ENCODE measurements at regions not wholly inside any gene's neighbourhood (a gene's known extent, or its start where the extent isn't known, plus 50 kb on each side); places are given as distances from the start of the nearest gene placed in this dataset.

GRCh38 chr13:111886217-111886945, 180.6 kb upstream of the SOX1 start:
- TF ChIP-seq POLR2A (IDR thresholded peaks at IDR 0.05): no peak
- TF ChIP-seq, protein P1, sequence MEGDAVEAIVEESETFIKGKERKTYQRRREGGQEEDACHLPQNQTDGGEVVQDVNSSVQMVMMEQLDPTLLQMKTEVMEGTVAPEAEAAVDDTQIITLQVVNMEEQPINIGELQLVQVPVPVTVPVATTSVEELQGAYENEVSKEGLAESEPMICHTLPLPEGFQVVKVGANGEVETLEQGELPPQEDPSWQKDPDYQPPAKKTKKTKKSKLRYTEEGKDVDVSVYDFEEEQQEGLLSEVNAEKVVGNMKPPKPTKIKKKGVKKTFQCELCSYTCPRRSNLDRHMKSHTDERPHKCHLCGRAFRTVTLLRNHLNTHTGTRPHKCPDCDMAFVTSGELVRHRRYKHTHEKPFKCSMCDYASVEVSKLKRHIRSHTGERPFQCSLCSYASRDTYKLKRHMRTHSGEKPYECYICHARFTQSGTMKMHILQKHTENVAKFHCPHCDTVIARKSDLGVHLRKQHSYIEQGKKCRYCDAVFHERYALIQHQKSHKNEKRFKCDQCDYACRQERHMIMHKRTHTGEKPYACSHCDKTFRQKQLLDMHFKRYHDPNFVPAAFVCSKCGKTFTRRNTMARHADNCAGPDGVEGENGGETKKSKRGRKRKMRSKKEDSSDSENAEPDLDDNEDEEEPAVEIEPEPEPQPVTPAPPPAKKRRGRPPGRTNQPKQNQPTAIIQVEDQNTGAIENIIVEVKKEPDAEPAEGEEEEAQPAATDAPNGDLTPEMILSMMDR (IDR thresholded peaks at IDR 0.05): no peak
- TF ChIP-seq POLR2AphosphoS5 (IDR thresholded peaks at IDR 0.05): no peak
- TF ChIP-seq EP300 (IDR thresholded peaks at IDR 0.05): no peak
- DNase-seq (no peak), ATAC-seq (ENCODE audit: low FRiP score in 2 of 2) (no peak)
- H3K9me3 ChIP-seq: no peaks in the 10 kb centered on the region
- no peaks in the 10 kb centered on the region for H3K36me3 ChIP-seq
- 67 to 80% methylated on average over 7 of the region's 7 CpGs for WGBS, 2 donors
- H3K27ac ChIP-seq: no peak overlapping the region
- no peaks in the 10 kb centered on the region for H3K27me3 ChIP-seq
- H3K4me3 ChIP-seq: no peak overlapping the region
- H3K4me1 ChIP-seq: no peaks in the 10 kb centered on the region

GRCh38 chr13:111893071-111893606, 173.8 kb upstream of the SOX1 start:
- peaks cover 0 to 6% (median 0%) of the 10 kb centered on the region in 4 donors for H3K4me1 ChIP-seq
- H3K36me3 ChIP-seq: no peaks in the 10 kb centered on the region
- ATAC-seq (ENCODE audit: low FRiP score in 2 of 2): no peak
- H3K27ac ChIP-seq: no peak overlapping the region
- peak overlapping the region in 1 of 4 donors; percentile 9 for H3K4me3 ChIP-seq
- H3K9me3 ChIP-seq: no peaks in the 10 kb centered on the region
- TF ChIP-seq, protein P1 (IDR thresholded peaks at IDR 0.05): no peak
- TF ChIP-seq EP300 (IDR thresholded peaks at IDR 0.05) (no peak), POLR2A (IDR thresholded peaks at IDR 0.05) (no peak), POLR2AphosphoS5 (IDR thresholded peaks at IDR 0.05) (no peak)
- WGBS, 2 donors: 3 to 4% methylated on average over 25 to 39 of the region's 39 CpGs
- H3K27me3 ChIP-seq: peaks cover 0 to 14% (median 6%) of the 10 kb centered on the region in 4 donors
- peak in 1 of 2 donors; percentile 59 for DNase-seq

DNA sequence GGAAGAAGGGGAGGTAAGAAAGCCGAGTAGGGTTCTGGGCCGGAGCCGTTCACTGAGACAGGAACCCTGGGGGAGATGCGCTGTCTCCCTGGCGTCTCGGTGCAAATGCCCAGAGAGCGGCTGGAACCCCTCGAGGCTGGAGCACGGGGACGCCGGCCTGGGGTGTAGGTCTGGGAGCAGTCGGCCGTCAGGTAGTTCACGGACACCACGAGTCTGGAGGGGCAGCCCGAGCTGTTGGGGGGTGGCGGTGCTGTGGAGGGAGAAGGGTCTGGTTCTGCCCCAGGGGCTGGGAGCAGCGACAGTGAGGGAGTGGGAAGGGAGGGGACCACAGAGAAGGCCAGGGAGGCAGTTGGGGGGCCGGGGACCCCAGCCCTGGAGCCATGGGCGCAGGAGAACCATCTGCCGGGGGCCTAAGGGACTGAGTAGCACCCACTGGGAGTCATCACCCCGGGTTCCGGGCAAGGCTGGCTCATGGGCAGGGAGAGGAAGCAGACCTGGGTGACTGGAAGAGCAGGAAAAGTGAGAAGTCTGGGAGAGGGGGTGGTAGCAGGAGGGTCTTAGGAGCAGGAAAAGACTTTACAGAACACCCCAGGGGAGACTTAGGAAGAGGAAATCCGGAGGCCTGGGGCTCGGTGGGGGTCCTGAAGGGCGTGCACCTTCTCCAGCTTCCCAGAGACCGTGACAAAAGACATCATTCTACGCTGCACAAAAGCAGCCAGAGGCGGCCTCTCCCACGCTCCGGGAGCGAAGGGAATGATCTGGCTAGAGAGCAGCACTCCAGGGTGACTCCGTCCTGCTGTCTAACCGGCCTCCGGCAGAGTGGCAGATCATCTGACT, 173.1 kb upstream of the SOX1 start:
- TF ChIP-seq EP300 (IDR thresholded peaks at IDR 0.05) (no peak), POLR2AphosphoS5 (IDR thresholded peaks at IDR 0.05) (no peak), POLR2A (IDR thresholded peaks at IDR 0.05) (no peak)
- TF ChIP-seq, protein P1 (IDR thresholded peaks at IDR 0.05): no peak
- Histone ChIP-seq H3K27ac (no peak overlapping the region), H3K27me3 (peaks cover 0 to 14% (median 6%) of the 10 kb centered on the region in 4 donors), H3K4me3 (no peak overlapping the region), H3K4me1 (peaks cover 0 to 6% (median 0%) of the 10 kb centered on the region in 4 donors), H3K36me3 (no peaks in the 10 kb centered on the region), H3K9me3 (no peaks in the 10 kb centered on the region)
- 10 to 17% methylated on average over 27 to 35 of the region's 35 CpGs for WGBS, 2 donors
- DNase-seq (peak in 1 of 2 donors; percentile 54), ATAC-seq (ENCODE audit: low FRiP score in 2 of 2) (peak in 1 of 2 donors; percentile 26)

GRCh38 chr13:111895896-111896821, 170.8 kb upstream of the SOX1 start:
- H3K27me3 ChIP-seq: peaks cover 0 to 14% (median 6%) of the 10 kb centered on the region in 4 donors
- TF ChIP-seq, protein P1 (IDR thresholded peaks at IDR 0.05): no peak
- TF ChIP-seq POLR2AphosphoS5 (IDR thresholded peaks at IDR 0.05): no peak
- TF ChIP-seq POLR2A (IDR thresholded peaks at IDR 0.05): no peak
- no peak for TF ChIP-seq EP300 (IDR thresholded peaks at IDR 0.05)
- 63 to 65% methylated on average over 28 of the region's 28 CpGs for WGBS, 2 donors
- ATAC-seq (ENCODE audit: low FRiP score in 2 of 2) (no peak), DNase-seq (peak in 1 of 2 donors; percentile 25)
- no peaks in the 10 kb centered on the region for H3K9me3 ChIP-seq
- H3K4me1 ChIP-seq: peaks cover 0 to 6% (median 0%) of the 10 kb centered on the region in 4 donors
- no peak overlapping the region for H3K4me3 ChIP-seq
- no peaks in the 10 kb centered on the region for H3K36me3 ChIP-seq
- no peak overlapping the region for H3K27ac ChIP-seq
